GM18517 (cell line): ENCODE measurements at regions not wholly inside any gene's neighbourhood (a gene's known extent, or its start where the extent isn't known, plus 50 kb on each side); places are given as distances from the start of the nearest gene placed in this dataset.

Experiments used
- ATAC-seq: cut with Tn5 transposase; IDR thresholded peaks from one replicate; pipeline ENCODE4 v1.9.1; 2021; ENCODE audit warnings: mild to moderate bottlenecking, moderate library complexity; ENCODE audit not compliant: unreplicated experiment

GRCh38 chr11:123378096-123378495 is 52.0 kb upstream of the GRAMD1B start:
- ATAC-seq, result no peak

GRCh38 chr11:123377355-123377754 is 52.7 kb upstream of the GRAMD1B start:
- no peak for ATAC-seq

- ATAC-seq, result no peak
Measured at GRCh38 chr11:123375832-123376231, 54.2 kb upstream of the GRAMD1B start.

GRCh38 chr11:123374622-123374968 is 55.5 kb upstream of the GRAMD1B start:
- ATAC-seq, result no peak

GRCh38 chr11:123373754-123374621 is 56.1 kb upstream of the GRAMD1B start:
- no peak for ATAC-seq

- ATAC-seq, result no peak
Measured at GRCh38 chr11:123371506-123372297, 58.4 kb upstream of the GRAMD1B start.

- no peak for ATAC-seq
Measured at GRCh38 chr11:123366924-123367323, 63.1 kb upstream of the GRAMD1B start.

- no peak for ATAC-seq
Measured at GRCh38 chr11:123365955-123366354, 64.1 kb upstream of the GRAMD1B start.

- no peak for ATAC-seq
Measured at GRCh38 chr11:123364080-123364479, 66.0 kb upstream of the GRAMD1B start.

GRCh38 chr11:123363556-123363955 is 66.5 kb upstream of the GRAMD1B start:
- no peak for ATAC-seq

GRCh38 chr11:123362941-123363340 is 67.1 kb upstream of the GRAMD1B start:
- no peak for ATAC-seq

GRCh38 chr11:123362186-123362585 is 67.9 kb upstream of the GRAMD1B start:
- no peak for ATAC-seq

GRCh38 chr11:123361110-123361509 is 69.0 kb upstream of the GRAMD1B start:
- no peak for ATAC-seq

- ATAC-seq, result no peak
Measured at GRCh38 chr11:123360267-123360936, 69.7 kb upstream of the GRAMD1B start.

GRCh38 chr11:123357990-123358827 is 71.9 kb upstream of the GRAMD1B start:
- ATAC-seq, result no peak

GRCh38 chr11:123357353-123357989 is 72.6 kb upstream of the GRAMD1B start:
- no peak for ATAC-seq

- no peak for ATAC-seq
Measured at GRCh38 chr11:123356539-123356938, 73.5 kb upstream of the GRAMD1B start.

GRCh38 chr11:123354371-123354975 is 75.6 kb upstream of the GRAMD1B start:
- no peak for ATAC-seq

GRCh38 chr11:123351375-123351774 is 78.7 kb upstream of the GRAMD1B start:
- ATAC-seq, result no peak

- ATAC-seq, result no peak
Measured at GRCh38 chr11:123349382-123349781, 80.7 kb upstream of the GRAMD1B start.
